H1 (cell line): ENCODE measurements at regions not wholly inside any gene's neighbourhood (a gene's known extent, or its start where the extent isn't known, plus 50 kb on each side); places are given as distances from the start of the nearest gene placed in this dataset.

Source experiments
- CTCF ChIA-PET: fragments of 300-600 bp; sonication (Branson Sonifier 250); formaldehyde crosslinking; loops from one replicate; lab custom pipeline; 2021; ENCODE audit not compliant: partially characterized antibody; lab: Charles Lee
- POLR2A ChIA-PET: fragments of 300-600 bp; sonication (Branson Sonifier 250); formaldehyde crosslinking; loops from one replicate; lab custom pipeline; 2021; ENCODE audit warnings: inconsistent platforms; ENCODE audit not compliant: partially characterized antibody; lab: Charles Lee
- DNase-seq, 2 experiments: peaks; one replicate each; pipeline versions ENCODE4 v3.0.0 to v3.0.0-alpha.2; 2010 to 2022; ENCODE audit warnings: low spot score in 2 of 2, low read depth in 1 of 2, mixed read lengths in 1 of 2
- FAIRE-seq: peaks from 2 replicates; lab custom pipeline; 2011; peaks lifted over from hg19 to GRCh38; lab: Jason Lieb, UNC
- H2AFZ ChIP-seq: 2 replicates; pipeline ENCODE4 v1.8.1; 2012; ENCODE audit warnings: low read length, inconsistent platforms
- H2AK5ac ChIP-seq: 2 replicates; pipeline ENCODE4 v1.6.1; 2013; ENCODE audit warnings: low read depth, low read length
- H2BK120ac ChIP-seq: replicated peaks from 2 replicates; pipeline ENCODE3; 2013; ENCODE audit warnings: low read depth, low read length, inconsistent platforms
- H2BK12ac ChIP-seq: 2 replicates; pipeline ENCODE4 v1.6.1; 2013; ENCODE audit warnings: low read depth, low read length
- H2BK15ac ChIP-seq: 2 replicates; pipeline ENCODE4 v1.6.1; 2013; ENCODE audit warnings: low read length
- H2BK20ac ChIP-seq: 2 replicates; pipeline ENCODE4 v1.6.1; 2013; ENCODE audit warnings: low read length
- H2BK5ac ChIP-seq: 2 replicates; pipeline ENCODE4 v1.6.1; 2013; ENCODE audit warnings: low read depth, low read length
- H3K14ac ChIP-seq: 2 replicates; pipeline ENCODE4 v1.6.1; 2013; ENCODE audit warnings: inconsistent platforms; ENCODE audit not compliant: insufficient read length
- H3K18ac ChIP-seq: 2 replicates; pipeline ENCODE4 v1.6.1; 2013; ENCODE audit warnings: low read length; ENCODE audit errors: extremely low read depth
- H3K23ac ChIP-seq: 2 replicates; pipeline ENCODE4 v1.6.1; 2013; ENCODE audit warnings: inconsistent platforms; ENCODE audit not compliant: insufficient read length
- H3K23me2 ChIP-seq: 2 replicates; pipeline ENCODE4 v1.6.1; 2013; ENCODE audit warnings: low read depth, low read length
- H3K27ac ChIP-seq: 2 replicates; pipeline ENCODE4 v1.6.1; 2011; ENCODE audit warnings: low read depth, low read length, inconsistent platforms
- H3K27me3 ChIP-seq, 4 experiments: replicated peaks in 1 of 4; 1 replicate in 1 of 4; 2 replicates in 3 of 4; pipeline versions ENCODE4 v1.6.1 to v1.8.1; 2011 to 2013; ENCODE audit warnings: low read length in 3 of 4, mild to moderate bottlenecking in 3 of 4, inconsistent platforms in 2 of 4, mixed read lengths in 2 of 4, moderate library complexity in 1 of 4; ENCODE audit not compliant: control insufficient read depth in 3 of 4, insufficient read depth in 3 of 4; ENCODE audit errors: extremely low read depth in 1 of 4
- H3K36me3 ChIP-seq, 4 experiments: 2 replicates each; pipeline versions ENCODE4 v1.6.1 to v1.8.1; 2011 to 2013; ENCODE audit warnings: mild to moderate bottlenecking in 4 of 4, low read length in 3 of 4, moderate library complexity in 2 of 4, control low read depth in 1 of 4, inconsistent platforms in 1 of 4; ENCODE audit not compliant: insufficient read depth in 4 of 4, control insufficient read depth in 2 of 4
- H3K4ac ChIP-seq: replicated peaks from 2 replicates; pipeline ENCODE3; 2013; ENCODE audit warnings: low read length, low read depth, mixed read lengths, inconsistent platforms; ENCODE audit not compliant: insufficient read length
- H3K4me1 ChIP-seq, 4 experiments: replicated peaks in 1 of 4; 1 replicate in 1 of 4; 2 replicates in 3 of 4; pipeline versions ENCODE4 v1.6.1 to v1.8.1; 2011 to 2013; ENCODE audit warnings: low read length in 3 of 4, inconsistent platforms in 2 of 4, mixed read lengths in 1 of 4; ENCODE audit not compliant: insufficient read depth in 4 of 4, control insufficient read depth in 3 of 4
- H3K4me2 ChIP-seq, 2 experiments: 2 replicates each; pipeline versions ENCODE4 v1.6.1 to v1.8.1; 2011 to 2013; ENCODE audit warnings: low read depth in 2 of 2, low read length in 2 of 2, control low read depth in 1 of 2, inconsistent platforms in 1 of 2, mild to moderate bottlenecking in 1 of 2; ENCODE audit not compliant: insufficient read depth in 1 of 2
- H3K4me3 ChIP-seq, 4 experiments: fragments of 200-600, 300-600 bp in 1 of 4; sonication (generic), shearing (Covaris generic), sonication (Bioruptor Twin) in 1 of 4; 2 replicates each; pipeline versions ENCODE4 v1.5.1 to v1.8.1; 2011 to 2016; ENCODE audit warnings: low read length in 4 of 4, low read depth in 3 of 4, control low read depth in 2 of 4, inconsistent platforms in 2 of 4, mild to moderate bottlenecking in 2 of 4, mixed read lengths in 1 of 4, moderate library complexity in 1 of 4; ENCODE audit not compliant: insufficient read depth in 2 of 4; ENCODE audit errors: extremely low read depth in 1 of 4
- H3K56ac ChIP-seq: replicated peaks from 2 replicates; pipeline ENCODE3; 2013; ENCODE audit warnings: low read depth, mild to moderate bottlenecking, mixed read lengths, low read length, inconsistent platforms; ENCODE audit not compliant: insufficient read length
- H3K79me1 ChIP-seq: 2 replicates; pipeline ENCODE4 v1.6.1; 2013; ENCODE audit warnings: low read depth, low read length, control low read depth
- H3K79me2 ChIP-seq, 2 experiments: 2 replicates each; pipeline versions ENCODE4 v1.6.1 to v1.8.1; 2012 to 2013; ENCODE audit warnings: low read length in 2 of 2, mild to moderate bottlenecking in 2 of 2, inconsistent platforms in 1 of 2; ENCODE audit not compliant: insufficient read depth in 2 of 2, control insufficient read depth in 1 of 2
- H3K9ac ChIP-seq, 4 experiments: replicated peaks in 1 of 4; 1 replicate in 1 of 4; 2 replicates in 3 of 4; pipeline versions ENCODE4 v1.6.1 to v1.8.1; 2011 to 2013; ENCODE audit warnings: low read depth in 3 of 4, low read length in 3 of 4, control low read depth in 2 of 4, mild to moderate bottlenecking in 2 of 4, moderate library complexity in 2 of 4, inconsistent platforms in 1 of 4; ENCODE audit errors: extremely low read depth in 1 of 4
- H3K9me3 ChIP-seq, 2 experiments: 2 replicates each; pipeline versions ENCODE4 v1.6.1 to v1.8.1; 2012 to 2013; ENCODE audit warnings: mild to moderate bottlenecking in 2 of 2, moderate library complexity in 2 of 2, control low read depth in 1 of 2, inconsistent platforms in 1 of 2, low read depth in 1 of 2, low read length in 1 of 2, mixed read lengths in 1 of 2; ENCODE audit not compliant: insufficient read depth in 2 of 2
- H4K20me1 ChIP-seq, 2 experiments: replicated peaks in 1 of 2; 2 replicates each; pipeline versions ENCODE3 to v1.8.1; 2011 to 2013; ENCODE audit warnings: inconsistent platforms in 2 of 2, low read length in 2 of 2, mild to moderate bottlenecking in 1 of 2; ENCODE audit not compliant: insufficient read depth in 2 of 2, control insufficient read depth in 1 of 2
- H4K5ac ChIP-seq: 2 replicates; pipeline ENCODE4 v1.6.1; 2013; ENCODE audit warnings: low read length, low read depth, mixed read lengths, inconsistent platforms; ENCODE audit not compliant: insufficient read length
- H4K8ac ChIP-seq: 2 replicates; pipeline ENCODE4 v1.8.0; 2013; ENCODE audit warnings: mild to moderate bottlenecking, moderate library complexity, low read length, inconsistent platforms; ENCODE audit not compliant: insufficient read depth; ENCODE audit errors: extremely low read depth
- H4K91ac ChIP-seq: replicated peaks from 2 replicates; pipeline ENCODE3; 2013; ENCODE audit warnings: low read length, mixed read lengths, inconsistent platforms; ENCODE audit not compliant: insufficient read length
- BACH1 ChIP-seq: IDR thresholded peaks from 2 replicates; pipeline ENCODE4 v1.6.1; 2012; ENCODE audit warnings: low read length, improper control_type of control experiment
- CEBPB ChIP-seq: IDR thresholded peaks from 2 replicates; pipeline ENCODE4 v1.6.1; 2012; ENCODE audit warnings: low read depth, low read length
- NANOG ChIP-seq: IDR thresholded peaks from 2 replicates; pipeline ENCODE4 v1.6.1; 2011; ENCODE audit warnings: low read length, low read depth, mild to moderate bottlenecking, inconsistent platforms; ENCODE audit not compliant: insufficient read depth, poor library complexity, severe bottlenecking
- POLR2A ChIP-seq, 2 experiments: IDR thresholded peaks; 1 replicate in 1 of 2; 2 replicates in 1 of 2; pipeline ENCODE4 v1.6.1; 2011; ENCODE audit warnings: low read depth in 2 of 2, low read length in 2 of 2, mild to moderate bottlenecking in 2 of 2; ENCODE audit errors: control extremely low read depth in 1 of 2
- SIRT6 ChIP-seq: IDR thresholded peaks from one replicate; pipeline ENCODE4 v1.7.1; 2012; ENCODE audit warnings: low read length, inconsistent platforms
- SRF ChIP-seq: IDR thresholded peaks from 2 replicates; pipeline ENCODE4 v1.6.1; 2011; ENCODE audit warnings: mild to moderate bottlenecking, low read depth, low read length, moderate library complexity
- WGBS, 2 experiments: shearing (Covaris generic) in 1 of 2; methylation state at CpG; one replicate each; pipeline versions ENCODE4 v1.1.6 to v1.1.7; 2013 to 2015; ENCODE audit warnings: low lambda C conversion rate in 2 of 2, mixed read lengths in 2 of 2, inconsistent platforms in 1 of 2, low coverage in 1 of 2, missing lambda C conversion rate in 1 of 2; ENCODE audit not compliant: insufficient replicate concordance in 2 of 2, insufficient coverage in 1 of 2, insufficient read length in 1 of 2; ENCODE audit errors: extremely low coverage in 1 of 2, missing lambda C conversion rate in 1 of 2; 5-methylcytosine and 5-hydroxymethylcytosine counted together

DNA sequence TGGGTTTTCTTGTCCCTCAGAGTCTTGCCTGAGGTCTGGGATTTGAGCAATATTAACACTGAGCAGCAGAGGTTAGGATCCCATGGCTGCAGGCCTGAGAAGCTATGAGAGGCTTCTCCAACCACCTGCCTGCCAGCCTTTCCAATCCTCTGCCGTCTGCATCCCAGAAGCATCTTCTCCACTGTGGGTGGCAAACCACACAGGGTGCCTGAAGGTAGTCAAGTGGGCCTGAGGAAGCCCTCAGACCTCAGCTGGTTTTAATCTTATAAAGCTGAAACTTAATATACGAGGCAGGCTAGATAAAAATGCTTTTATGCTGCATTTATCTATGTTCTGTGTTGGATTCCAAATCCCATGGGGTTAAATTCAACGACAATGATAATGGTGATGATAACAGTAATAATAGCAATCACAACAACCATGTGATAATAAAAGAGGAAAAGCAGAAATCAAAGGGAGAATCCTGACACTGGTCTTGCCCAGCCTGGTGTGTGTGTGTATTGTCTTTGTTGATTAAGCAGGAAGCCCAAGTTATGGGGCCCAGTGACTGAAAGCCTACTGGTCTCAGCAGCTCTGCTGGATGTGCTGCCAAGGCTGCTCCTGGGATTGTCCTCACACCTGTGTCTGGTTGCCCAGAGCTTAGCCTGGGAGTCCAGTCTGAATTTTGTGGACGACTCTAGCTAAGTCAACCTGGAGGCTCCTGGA is 59.7 kb upstream of the LDAH start:
- no peak overlapping the region for H4K5ac ChIP-seq
- no peaks in the 10 kb centered on the region for H3K23me2 ChIP-seq
- H2BK12ac ChIP-seq = no peak overlapping the region
- DNase-seq = no peak
- no peak overlapping the region for H3K9ac ChIP-seq
- H4K8ac ChIP-seq = no peak overlapping the region
- H3K18ac ChIP-seq = no peak overlapping the region
- H3K79me2 ChIP-seq = no peaks in the 10 kb centered on the region
- H3K27ac ChIP-seq = no peak overlapping the region
- no peak overlapping the region for H3K56ac ChIP-seq
- no peak overlapping the region for H2AK5ac ChIP-seq
- no peak overlapping the region for H3K4me2 ChIP-seq
- CTCF ChIA-PET = no interaction called here
- no peaks in the 10 kb centered on the region for H4K20me1 ChIP-seq
- no peaks in the 10 kb centered on the region for H3K79me1 ChIP-seq
- POLR2A ChIA-PET = no interaction called here
- peaks cover 30 to 47% of the 10 kb centered on the region in 2 experiments for H3K9me3 ChIP-seq
- H3K14ac ChIP-seq = no peak overlapping the region
- no peak overlapping the region for H3K4me3 ChIP-seq
- TF ChIP-seq CEBPB (no peak), BACH1 (no peak), SRF (no peak), SIRT6 (no peak), POLR2A (IDR thresholded peaks at IDR 0.05; ENCODE audit: control extremely low read depth in 1 of 2, low read depth in 2 of 2, low read length in 2 of 2) (no peak), NANOG (no peak)
- TF ChIP-seq, all 59 proteins: peak for 0
- Histone ChIP-seq H3K23ac (no peak overlapping the region), H2BK5ac (no peak overlapping the region), H2AFZ (no peak overlapping the region), H4K91ac (no peak overlapping the region), H3K4ac (no peak overlapping the region), H3K27me3 (no peaks in the 10 kb centered on the region), H2BK120ac (no peak overlapping the region), H3K36me3 (no peaks in the 10 kb centered on the region), H2BK15ac (no peak overlapping the region), H3K4me1 (no peaks in the 10 kb centered on the region; a peak in 1 of 7 replicates), H2BK20ac (no peak overlapping the region)
- 81% methylated on average over 4 of the region's 4 CpGs; no CpG with 5 or more reads in 1 of the 2 experiments for WGBS, 2 experiments
- no peak for FAIRE-seq
